Astrocyte (in vitro differentiated cells and primary cell): ENCODE measurements at regions not wholly inside any gene's neighbourhood (a gene's known extent, or its start where the extent isn't known, plus 50 kb on each side); places are given as distances from the start of the nearest gene placed in this dataset.

Experiments
- EZH2 ChIP-seq: IDR thresholded peaks from 2 replicates; pipeline ENCODE4 v1.6.1; 2012; ENCODE audit warnings: mild to moderate bottlenecking, low read length, inconsistent platforms; ENCODE audit not compliant: insufficient read depth
- TF ChIP-seq, protein P1 (sequence below): IDR thresholded peaks from 2 replicates; pipeline ENCODE4 v1.5.1; 2011; ENCODE audit warnings: low read depth, mild to moderate bottlenecking, inconsistent platforms, low read length, moderate library complexity; ENCODE audit not compliant: insufficient read depth

GRCh38 chr17:72393553-72393952 is 272.7 kb downstream of the SOX9 start:
- no peak for TF ChIP-seq EZH2
- TF ChIP-seq, protein P1, sequence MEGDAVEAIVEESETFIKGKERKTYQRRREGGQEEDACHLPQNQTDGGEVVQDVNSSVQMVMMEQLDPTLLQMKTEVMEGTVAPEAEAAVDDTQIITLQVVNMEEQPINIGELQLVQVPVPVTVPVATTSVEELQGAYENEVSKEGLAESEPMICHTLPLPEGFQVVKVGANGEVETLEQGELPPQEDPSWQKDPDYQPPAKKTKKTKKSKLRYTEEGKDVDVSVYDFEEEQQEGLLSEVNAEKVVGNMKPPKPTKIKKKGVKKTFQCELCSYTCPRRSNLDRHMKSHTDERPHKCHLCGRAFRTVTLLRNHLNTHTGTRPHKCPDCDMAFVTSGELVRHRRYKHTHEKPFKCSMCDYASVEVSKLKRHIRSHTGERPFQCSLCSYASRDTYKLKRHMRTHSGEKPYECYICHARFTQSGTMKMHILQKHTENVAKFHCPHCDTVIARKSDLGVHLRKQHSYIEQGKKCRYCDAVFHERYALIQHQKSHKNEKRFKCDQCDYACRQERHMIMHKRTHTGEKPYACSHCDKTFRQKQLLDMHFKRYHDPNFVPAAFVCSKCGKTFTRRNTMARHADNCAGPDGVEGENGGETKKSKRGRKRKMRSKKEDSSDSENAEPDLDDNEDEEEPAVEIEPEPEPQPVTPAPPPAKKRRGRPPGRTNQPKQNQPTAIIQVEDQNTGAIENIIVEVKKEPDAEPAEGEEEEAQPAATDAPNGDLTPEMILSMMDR: no peak
